ENCODE measurements at regions not wholly inside any gene's neighbourhood (a gene's known extent, or its start where the extent isn't known, plus 50 kb on each side); places are given as distances from the start of the nearest gene placed in this dataset.
"Not testable (repeated sequence)": the region's sequence is repeated elsewhere in the genome, so short reads cannot be mapped to it uniquely, and the experiment has no call there.

GRCh38 chr1:229119876-229120275 is 151.0 kb upstream of the RAB4A start:
- no peak for DNase-seq

DNA sequence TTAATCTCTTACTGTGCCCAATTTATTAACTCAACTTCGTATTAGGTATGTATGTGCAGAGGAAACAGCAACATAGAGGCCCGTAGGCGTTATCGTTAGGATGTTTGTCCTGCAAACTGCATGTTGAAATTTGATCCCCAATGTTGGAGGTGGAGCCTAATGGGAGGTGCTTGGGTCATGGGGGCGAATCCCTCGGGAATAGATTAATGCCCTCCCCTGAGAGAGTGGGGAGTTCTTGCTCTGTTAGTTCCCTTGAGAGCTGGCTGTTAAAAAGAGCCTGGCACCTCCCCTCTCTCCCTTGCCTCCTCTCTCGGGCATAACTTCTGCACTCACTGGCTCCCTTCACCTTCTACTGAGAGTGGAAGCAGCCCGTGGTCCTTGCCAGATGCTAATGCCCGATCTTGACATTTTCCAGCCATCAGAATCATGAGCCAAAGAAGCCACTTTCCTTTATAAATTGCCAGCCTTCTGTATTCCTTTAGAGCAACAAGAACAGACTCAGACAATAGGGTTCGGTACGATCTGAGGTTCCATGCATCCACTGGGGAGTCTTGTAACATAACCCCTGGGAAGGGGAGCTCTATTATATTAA is 149.0 kb upstream of the RAB4A start:
- DNase-seq, result no peak

DNA sequence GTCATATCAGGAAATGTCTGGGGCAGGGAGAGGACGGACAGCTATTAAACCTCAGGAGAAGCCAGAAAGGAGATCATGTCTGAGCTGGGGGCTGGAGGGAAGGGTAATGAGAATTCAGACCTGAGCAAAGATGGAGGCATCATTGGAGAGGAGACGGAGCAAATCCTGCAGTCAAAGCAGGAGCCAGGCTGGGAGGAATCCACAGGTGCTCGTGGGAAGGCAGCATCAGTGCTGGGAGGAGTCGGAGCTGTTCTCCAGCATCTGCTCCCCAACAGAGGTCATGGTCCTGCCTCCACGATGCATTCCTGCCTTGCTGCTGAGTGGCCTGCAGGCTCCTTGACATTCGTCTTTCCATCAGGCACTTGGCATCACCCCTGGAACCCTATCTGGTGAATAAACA is 148.3 kb upstream of the RAB4A start:
- DNase-seq, result no peak

- DNase-seq, result no peak
Measured at GRCh38 chr1:229124116-229124515, 146.8 kb upstream of the RAB4A start.

- no peak for DNase-seq
Measured at GRCh38 chr1:229124520-229125124, 146.3 kb upstream of the RAB4A start.

DNA sequence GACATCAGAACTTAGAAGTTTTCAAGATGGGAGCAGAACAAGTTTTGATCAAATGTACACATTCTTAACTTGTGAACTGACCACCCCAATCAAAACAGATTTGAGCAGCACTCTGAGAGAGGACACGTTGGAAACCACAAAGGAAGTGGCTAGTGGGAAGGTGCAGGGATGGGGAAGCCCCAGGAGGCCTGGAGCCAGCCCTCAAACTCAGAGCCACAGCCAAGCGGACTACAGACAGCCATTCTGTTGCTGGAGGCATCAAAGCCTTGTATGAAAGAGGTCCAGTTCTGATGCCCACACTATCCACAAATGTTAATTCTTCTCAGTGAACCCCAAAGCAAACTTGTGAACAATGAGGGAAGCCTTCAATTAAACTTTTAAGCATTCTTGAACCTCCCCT is 143.6 kb upstream of the RAB4A start:
- no peak for DNase-seq

DNA sequence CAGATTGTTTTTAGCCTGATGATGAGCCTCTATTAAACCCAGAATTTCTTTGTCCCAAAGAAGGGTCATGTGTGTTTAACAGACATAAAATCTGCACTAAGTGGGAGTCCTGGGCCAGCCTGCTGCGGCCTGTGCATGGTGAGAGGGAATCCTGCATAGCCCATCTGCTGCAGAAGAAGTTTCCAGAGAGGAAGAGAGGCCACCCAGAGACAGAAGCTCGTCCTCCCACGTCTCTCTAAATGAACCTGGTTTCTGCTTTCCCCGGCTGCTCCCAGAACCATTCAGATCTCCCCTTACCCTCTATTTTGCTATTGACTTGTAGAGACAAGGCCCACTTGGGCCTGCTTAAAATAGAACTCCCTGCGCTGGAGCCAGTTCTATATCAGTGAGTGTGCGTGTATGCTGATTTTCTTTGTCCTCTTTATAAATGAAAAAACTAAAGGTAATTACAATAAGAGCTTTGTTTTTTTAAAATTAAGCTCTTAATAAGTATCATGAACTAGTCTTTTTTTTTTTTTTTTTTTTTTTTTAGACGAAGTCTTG is 142.8 kb upstream of the RAB4A start:
- no peak for DNase-seq

DNA sequence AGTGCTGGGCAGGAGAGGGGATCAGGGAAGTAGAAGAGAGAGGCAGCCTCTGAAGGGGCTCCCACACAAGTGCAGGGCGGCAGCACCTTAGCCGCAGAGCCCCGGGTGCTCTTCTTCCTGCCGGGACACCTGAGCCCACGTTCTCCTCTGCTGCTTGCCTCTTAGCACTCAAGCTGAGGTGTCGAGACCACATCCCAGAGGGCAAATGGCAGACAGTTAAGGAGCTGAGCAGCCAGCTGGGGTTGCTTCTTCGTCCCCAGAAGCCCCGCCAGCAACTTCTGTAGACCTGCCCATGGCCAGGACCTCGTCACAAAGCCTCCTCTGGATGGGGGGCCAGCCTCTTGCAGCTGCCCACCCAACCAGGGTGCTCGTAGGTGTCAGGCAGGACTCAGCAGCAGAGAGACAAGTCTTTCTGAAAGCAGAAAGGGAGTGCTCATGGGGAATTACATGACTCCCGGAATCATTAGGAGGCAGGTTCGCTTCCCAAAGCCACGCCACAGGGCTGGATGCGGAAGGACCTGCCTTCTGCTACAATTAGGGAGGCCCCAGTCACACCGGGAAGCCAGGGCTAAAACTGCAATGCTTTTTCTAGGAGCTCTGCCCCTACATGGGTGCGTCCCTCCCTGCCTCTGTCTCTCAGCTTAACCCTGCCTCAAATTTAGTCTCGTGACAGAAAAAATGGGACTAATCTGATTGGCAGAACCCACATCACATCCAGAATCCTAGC is 141.4 kb upstream of the RAB4A start:
- no peak for DNase-seq

- DNase-seq, result no peak
Measured at GRCh38 chr1:229130028-229130668, 140.8 kb upstream of the RAB4A start.

DNA sequence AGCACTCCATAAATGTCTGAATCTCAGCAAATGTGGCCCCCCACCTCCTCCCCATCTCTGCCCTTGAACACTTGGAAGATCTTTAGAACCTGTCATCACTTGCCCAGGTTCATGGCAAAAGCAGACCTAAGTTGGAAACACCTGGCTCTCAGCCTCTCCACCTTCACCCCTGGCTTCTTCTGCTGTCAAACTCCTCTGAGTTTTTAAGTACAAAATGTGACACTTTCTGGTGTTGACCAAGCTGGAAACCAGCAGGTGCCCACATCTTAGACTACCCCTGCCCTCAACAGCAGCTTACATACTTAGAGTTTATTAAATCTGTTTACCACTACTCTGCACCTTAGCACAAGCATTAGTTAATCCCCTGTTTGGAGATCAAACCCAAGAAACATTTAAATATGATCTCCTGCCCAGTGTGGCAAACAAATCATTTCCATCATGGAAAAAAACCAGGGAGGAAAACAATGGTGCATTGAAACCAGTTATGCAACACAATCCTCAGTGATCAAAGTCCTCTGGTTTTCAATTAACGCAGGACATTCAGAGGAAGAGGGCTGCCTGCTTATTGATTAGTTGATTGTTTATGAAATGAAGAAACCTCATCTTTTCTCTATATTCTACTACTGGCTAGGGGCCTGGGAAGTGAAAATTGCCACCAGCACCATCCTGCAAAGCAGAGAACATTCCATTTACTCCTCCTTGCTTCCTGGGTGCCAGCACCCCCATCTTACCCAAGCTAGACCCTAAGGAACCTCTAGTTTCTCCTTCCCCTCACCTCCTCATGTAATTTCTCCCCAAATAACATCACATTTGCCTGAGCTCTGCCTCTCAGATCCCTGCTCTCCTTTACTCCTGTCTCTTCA is 139.4 kb upstream of the RAB4A start:
- no peak for DNase-seq

DNA sequence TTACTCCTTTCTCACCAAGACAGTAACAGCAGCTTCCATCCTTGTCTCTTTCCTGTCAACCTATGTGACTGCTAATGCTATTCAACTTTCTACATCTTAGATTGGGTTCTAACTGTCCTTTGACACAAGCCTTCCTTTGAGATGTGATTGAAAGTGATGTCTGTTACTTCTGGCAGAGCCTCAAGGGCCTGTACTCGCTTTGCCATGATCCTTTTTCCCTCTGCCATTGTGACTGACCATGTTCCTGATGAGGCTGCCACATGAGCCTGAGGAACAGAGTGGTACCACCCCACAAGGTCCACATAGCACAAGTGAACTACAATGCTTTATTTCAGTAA is 138.8 kb upstream of the RAB4A start:
- no peak for DNase-seq

DNA sequence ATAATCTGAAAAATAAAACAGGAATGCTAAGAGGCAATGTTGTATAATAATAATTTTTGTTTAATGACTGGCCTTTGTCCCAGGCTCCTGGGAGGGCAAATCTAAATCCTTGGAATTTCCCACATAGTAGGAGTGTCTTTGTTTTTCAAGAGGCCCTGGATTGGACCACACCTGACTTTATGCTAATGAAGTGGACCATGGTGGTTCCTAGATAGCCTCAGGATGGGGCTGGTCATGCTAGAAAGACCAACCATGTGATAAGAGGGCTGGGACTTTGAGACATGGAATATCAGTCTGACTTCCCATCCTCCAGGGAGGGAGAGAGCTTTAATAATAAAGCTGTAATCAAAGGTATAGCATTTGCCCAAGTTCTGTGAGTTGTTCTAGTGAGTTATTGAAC is 138.2 kb upstream of the RAB4A start:
- no peak for DNase-seq

- DNase-seq, result no peak
Measured at GRCh38 chr1:229133151-229133550, 137.8 kb upstream of the RAB4A start.

DNA sequence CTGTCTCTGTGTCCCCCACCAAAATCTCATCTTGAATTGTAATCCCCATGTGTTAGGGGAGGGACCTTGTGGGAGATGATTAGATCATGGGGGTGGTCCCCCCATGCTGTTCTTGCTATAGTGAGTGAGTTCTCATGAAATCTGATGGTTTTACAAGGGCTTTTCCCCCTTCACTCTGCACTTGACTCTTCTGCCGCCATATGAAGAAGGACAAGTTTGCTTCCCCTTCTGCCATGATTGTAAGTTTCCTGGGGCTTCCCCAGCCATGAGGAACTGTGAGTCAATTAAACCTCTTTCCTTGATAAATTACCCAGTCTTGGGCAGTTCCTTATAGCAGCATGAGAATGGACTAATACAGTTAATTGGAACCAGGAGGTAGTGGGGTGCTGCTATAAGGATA is 137.1 kb upstream of the RAB4A start:
- DNase-seq, result no peak

DNA sequence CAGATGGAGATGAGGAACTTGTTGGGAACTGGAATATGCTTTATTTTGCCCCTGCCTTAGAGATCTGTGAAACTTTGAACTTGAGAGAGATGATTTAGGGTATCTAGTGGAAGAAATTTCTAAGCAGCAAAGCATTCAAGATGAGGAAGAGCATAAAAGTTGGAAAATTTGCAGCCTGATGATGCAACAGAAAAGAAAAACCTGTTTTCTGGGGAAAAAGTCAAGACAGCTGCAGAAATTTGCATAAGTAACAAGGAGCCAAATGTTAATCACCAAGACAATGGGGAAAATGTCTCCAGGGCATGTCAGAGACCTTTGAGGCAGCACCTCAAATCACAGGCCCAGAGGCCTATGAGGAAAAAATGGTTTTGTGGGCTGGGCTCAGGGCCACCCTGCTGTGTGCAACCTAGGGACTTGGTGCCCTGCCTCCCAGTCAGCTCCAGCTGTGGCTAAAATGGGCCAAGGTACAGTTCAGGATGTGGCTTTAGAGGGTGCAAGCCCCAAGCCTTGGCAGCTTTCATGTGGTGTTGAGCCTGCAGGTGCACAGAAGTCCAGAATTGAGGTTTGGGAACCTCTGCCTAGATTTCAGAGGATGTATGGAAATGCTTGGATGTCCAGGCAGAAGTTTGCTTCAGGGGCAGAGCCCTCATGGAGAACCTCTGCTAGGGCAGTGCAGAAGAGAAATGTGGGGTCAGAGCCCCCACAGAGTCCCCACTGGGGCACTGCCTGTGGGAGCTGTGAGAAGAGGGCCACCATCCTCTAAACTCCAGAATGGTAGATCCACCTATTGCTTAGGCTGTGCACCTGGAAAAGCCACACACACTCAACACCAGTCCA is 136.3 kb upstream of the RAB4A start:
- not testable (repeated sequence) for DNase-seq

DNA sequence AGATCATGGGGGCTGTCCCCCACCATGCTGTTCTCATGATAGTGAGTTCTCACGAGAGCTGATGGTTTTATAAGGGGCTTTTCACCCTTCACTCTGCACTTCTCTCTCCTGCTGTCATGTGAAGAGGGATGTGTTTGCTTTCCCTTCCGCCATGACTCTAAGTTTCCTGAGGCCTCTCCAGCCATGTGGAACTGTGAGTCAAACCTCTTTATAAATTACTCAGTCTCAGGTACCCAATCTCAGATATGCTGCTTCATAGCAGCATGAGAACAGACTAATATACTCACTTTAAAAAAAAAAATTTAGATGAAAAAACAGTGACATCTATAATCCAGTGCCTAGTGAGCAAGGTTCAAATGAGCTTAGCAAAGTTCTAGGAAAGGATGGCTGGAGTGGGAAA is 135.1 kb upstream of the RAB4A start:
- DNase-seq, result no peak

GRCh38 chr1:229136822-229137221 is 134.1 kb upstream of the RAB4A start:
- no peak for DNase-seq

- DNase-seq, result no peak
Measured at GRCh38 chr1:229137271-229137670, 133.6 kb upstream of the RAB4A start.

- no peak for DNase-seq
Measured at GRCh38 chr1:229138058-229138457, 132.9 kb upstream of the RAB4A start.

- DNase-seq, result no peak
Measured at GRCh38 chr1:229139331-229140118, 131.4 kb upstream of the RAB4A start.

GRCh38 chr1:229140119-229140396 is 130.9 kb upstream of the RAB4A start:
- DNase-seq, result no peak
